ENCODE measurements at regions not wholly inside any gene's neighbourhood (a gene's known extent, or its start where the extent isn't known, plus 50 kb on each side); places are given as distances from the start of the nearest gene placed in this dataset.

DNA sequence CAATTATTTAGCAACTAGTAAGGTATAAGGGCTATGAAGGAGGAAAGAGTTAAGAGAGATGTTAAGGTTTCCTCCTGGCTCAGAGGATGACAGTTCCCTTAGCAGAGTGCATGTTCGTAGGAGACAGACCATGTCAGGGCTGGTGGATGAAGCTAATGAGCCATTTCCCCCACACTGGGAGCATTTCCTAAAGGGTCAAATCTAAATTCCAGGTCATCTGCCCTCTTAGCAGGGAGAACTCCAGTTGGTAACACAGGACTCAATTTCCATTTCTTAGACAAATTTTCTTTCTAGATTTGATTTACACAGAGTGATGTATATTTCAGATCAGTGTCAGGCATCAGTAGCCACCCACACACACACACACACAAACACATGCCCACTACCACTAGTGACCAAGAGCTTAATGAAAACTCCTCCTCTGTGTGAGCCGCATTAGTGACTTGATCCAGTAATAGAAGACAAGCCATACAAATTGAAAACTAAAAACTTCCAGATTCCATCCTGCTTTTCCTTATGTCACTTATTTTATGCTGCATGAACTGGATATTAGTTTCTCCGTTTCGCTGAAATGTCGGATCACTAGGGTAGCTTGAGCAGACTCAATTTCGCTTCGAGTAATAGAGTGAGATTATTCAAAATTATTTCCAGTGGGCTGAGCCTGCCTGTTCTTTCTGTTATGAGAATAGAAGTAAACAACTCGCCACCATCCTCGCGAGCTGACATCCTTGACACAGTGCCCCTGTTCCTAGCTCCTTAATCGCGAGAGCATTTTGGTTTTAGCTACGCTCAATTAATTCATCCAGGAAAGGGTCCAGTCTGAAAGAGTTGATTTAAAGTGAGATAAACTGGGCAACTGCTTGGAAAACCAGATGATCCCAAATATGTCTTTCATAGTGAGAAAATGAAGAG lies 582.6 kb downstream of the SOX6 start:
- Histone ChIP-seq H3K36me3 (ENCODE audit: insufficient read depth, low read length) (no peaks in the 10 kb centered on the region), H3K9ac (ENCODE audit: low read depth, low read length) (no peak overlapping the region), H3K9me3 (ENCODE audit: control insufficient read depth, insufficient read depth, low read length) (no peaks in the 10 kb centered on the region), H3K4me1 (ENCODE audit: insufficient read depth, low read length) (no peaks in the 10 kb centered on the region)

DNA sequence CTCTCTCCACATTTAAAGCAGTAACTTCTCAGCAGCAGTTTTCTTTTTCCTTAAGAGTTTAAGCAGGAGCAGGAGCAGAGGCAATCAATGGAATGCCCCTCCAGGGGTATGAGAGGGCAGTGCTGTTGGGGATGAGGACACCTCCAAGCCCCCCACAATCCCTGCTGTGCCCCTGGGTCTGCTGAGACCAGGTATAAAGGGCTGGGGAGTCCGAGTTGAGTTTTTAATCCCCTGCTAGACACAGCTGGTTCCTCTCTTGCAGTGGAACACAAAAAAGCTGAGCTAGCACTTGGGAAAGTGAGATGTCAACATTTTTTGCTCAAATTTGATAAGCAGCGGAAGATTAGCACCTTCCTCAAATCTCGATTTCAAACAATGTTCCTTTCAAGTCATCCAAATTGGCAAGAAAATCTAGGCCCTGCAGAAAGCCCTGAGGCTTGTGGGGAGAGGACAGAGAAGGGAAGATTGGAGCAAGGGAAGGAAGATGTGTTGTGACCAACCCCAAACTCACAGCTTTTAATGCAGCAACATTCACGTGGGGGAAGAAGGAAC lies 581.9 kb downstream of the SOX6 start:
- no peak overlapping the region for H3K9ac ChIP-seq (ENCODE audit: low read depth, low read length)
- no peaks in the 10 kb centered on the region for H3K36me3 ChIP-seq (ENCODE audit: insufficient read depth, low read length)
- H3K9me3 ChIP-seq (ENCODE audit: control insufficient read depth, insufficient read depth, low read length), result no peaks in the 10 kb centered on the region
- H3K4me1 ChIP-seq (ENCODE audit: insufficient read depth, low read length), result no peaks in the 10 kb centered on the region

DNA sequence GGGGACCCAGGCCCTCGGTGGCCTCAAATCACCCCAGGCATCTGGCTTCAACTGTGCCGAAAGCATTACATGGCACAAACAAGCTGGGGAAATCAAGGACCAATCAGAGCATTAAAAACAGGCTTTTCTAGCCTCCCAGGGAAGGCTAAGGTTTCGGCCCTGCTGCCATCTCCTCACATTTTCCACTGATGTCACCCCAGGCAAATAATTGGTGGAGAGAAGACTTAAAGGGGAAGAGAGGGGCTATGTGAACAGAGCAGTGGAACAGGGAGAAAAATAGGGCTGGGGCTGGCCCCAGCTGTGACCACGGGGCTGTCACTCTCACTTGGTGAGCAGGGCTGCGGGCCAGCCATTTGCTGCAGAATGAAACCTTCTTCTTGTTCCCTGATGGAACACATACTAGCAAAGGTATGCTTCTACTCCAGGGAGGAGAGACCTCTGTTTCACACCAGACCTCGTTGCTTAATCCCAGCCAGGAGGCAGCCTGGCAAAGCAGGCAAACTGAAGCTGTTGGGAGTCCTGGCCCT lies 581.3 kb downstream of the SOX6 start:
- Histone ChIP-seq H3K36me3 (ENCODE audit: insufficient read depth, low read length) (no peaks in the 10 kb centered on the region), H3K9me3 (ENCODE audit: control insufficient read depth, insufficient read depth, low read length) (no peaks in the 10 kb centered on the region), H3K9ac (ENCODE audit: low read depth, low read length) (no peak overlapping the region), H3K4me1 (ENCODE audit: insufficient read depth, low read length) (no peaks in the 10 kb centered on the region)

DNA sequence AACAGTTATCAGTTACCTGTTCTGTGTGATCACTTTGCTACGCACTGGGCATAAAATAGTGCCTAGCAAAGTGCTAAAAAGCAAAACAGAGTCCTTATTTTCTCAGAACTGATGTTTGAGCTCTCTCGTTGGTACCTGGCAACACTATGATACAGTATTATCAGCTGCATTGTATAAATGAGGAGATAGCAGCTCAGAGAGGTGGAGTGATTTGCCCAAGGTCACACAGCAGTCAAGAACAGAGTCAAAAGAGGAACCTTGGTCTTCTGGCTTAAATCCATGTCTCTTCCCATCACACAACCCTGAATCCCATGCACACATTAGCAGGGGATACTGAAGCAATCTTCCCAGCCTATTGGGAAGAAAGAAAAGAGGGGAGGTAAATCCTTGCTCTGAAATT lies 580.5 kb downstream of the SOX6 start:
- Histone ChIP-seq H3K36me3 (ENCODE audit: insufficient read depth, low read length) (no peaks in the 10 kb centered on the region), H3K9ac (ENCODE audit: low read depth, low read length) (no peak overlapping the region), H3K4me1 (ENCODE audit: insufficient read depth, low read length) (no peaks in the 10 kb centered on the region), H3K9me3 (ENCODE audit: control insufficient read depth, insufficient read depth, low read length) (no peaks in the 10 kb centered on the region)

DNA sequence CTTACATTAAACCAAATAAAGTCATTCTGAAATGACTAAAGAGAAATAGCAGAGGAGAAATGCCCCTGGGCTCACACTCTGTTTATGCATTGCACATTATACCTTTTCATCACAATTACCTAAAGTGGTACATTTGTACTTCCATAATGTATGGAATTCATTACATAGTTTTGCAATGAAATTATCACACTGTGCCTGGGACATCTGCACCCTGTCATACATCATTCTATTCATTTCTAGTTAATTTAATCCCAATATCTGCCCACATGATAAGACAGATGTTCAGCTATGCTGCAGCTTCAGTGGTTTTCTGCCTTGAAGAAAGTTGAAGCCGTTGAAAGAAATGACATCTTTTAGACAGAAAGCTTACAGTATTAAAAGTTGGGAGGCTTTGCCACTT lies 580.0 kb downstream of the SOX6 start:
- Histone ChIP-seq H3K9ac (ENCODE audit: low read depth, low read length) (no peak overlapping the region), H3K4me1 (ENCODE audit: insufficient read depth, low read length) (no peaks in the 10 kb centered on the region), H3K36me3 (ENCODE audit: insufficient read depth, low read length) (no peaks in the 10 kb centered on the region), H3K9me3 (ENCODE audit: control insufficient read depth, insufficient read depth, low read length) (no peaks in the 10 kb centered on the region)

DNA sequence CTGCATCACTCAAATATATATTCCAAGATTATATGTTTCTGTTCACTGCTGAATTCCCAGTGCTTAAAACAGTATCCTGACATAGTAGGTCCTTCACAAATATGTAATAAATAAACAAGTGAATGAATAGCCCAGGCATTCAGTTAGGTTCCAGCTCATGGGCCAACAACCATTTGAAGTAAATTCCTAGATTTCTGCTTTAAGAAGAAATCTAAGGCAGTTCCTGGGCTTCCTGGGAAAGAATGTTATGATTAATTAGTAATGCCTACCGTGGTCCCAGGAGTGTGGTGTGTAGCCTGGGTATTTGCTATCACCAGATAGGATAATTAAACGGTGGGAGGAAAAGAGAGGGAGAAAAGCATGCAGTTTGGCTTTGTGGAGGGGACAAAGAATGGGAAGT lies 576.8 kb downstream of the SOX6 start:
- H3K9me3 ChIP-seq (ENCODE audit: control insufficient read depth, insufficient read depth, low read length), result no peaks in the 10 kb centered on the region
- H3K9ac ChIP-seq (ENCODE audit: low read depth, low read length), result no peak overlapping the region
- no peaks in the 10 kb centered on the region for H3K36me3 ChIP-seq (ENCODE audit: insufficient read depth, low read length)
- no peaks in the 10 kb centered on the region for H3K4me1 ChIP-seq (ENCODE audit: insufficient read depth, low read length)

DNA sequence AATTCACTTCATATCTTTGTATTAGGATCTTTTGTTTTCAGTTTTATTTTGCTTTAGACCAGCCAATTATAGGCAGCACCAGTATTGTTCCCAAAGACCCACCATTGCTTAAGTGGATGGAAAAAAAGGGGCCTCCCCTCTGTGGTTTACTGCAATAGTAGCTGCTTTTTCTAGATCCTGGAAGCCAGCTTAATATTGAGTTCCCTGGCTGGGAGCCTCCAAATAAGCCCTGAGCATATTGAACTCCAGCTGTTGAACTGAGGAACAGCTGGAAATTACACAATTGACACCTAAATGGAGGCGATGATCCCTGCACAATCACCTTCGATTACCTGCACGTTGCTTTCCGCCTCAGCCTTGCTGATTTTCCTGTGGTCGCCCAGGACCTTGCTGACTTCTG lies 576.0 kb downstream of the SOX6 start:
- Histone ChIP-seq H3K9me3 (ENCODE audit: control insufficient read depth, insufficient read depth, low read length) (no peaks in the 10 kb centered on the region), H3K9ac (ENCODE audit: low read depth, low read length) (no peak overlapping the region), H3K36me3 (ENCODE audit: insufficient read depth, low read length) (no peaks in the 10 kb centered on the region), H3K4me1 (ENCODE audit: insufficient read depth, low read length) (no peaks in the 10 kb centered on the region)

DNA sequence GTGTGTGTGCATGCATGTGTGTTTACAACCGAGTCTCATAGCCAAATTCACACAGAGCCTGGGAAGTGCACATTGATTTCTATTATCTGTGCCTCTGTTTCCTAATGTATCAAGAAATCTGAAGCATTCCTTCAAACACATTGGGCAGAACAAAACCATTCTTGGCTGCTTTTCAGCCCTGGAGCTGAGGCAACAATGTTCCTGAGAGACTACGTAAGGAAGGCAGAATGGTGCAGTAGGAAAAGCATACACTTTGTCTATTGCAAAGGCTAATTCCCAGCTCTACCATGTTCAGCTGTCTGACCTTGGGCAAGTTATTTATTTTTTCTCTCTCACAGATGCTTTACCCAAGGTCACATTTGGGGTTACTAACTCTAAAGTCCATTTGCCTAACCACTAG lies 575.5 kb downstream of the SOX6 start:
- Histone ChIP-seq H3K9me3 (ENCODE audit: control insufficient read depth, insufficient read depth, low read length) (no peaks in the 10 kb centered on the region), H3K9ac (ENCODE audit: low read depth, low read length) (no peak overlapping the region), H3K4me1 (ENCODE audit: insufficient read depth, low read length) (no peaks in the 10 kb centered on the region), H3K36me3 (ENCODE audit: insufficient read depth, low read length) (no peaks in the 10 kb centered on the region)

DNA sequence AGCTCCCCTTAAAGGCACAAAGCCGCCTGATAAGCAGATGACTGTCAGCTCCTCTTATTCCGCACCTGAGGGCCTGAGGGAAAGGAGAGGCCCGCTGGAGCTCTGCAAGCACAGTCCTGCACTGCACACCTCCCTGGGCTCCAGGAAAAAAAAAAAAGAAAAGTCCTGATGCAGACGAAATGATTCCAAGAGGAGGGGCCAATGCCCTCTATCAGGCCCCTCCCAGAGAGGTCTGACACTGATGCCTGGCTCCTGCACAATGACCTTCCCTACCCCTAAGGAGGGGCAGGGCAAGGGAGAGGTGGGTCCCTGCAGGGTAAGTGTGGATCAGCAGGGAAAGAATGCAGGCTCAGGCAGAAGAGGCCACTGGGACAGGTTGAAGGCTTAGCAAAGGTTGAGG lies 572.7 kb downstream of the SOX6 start:
- H3K36me3 ChIP-seq (ENCODE audit: insufficient read depth, low read length), result no peaks in the 10 kb centered on the region
- no peaks in the 10 kb centered on the region for H3K9me3 ChIP-seq (ENCODE audit: control insufficient read depth, insufficient read depth, low read length)
- no peaks in the 10 kb centered on the region for H3K4me1 ChIP-seq (ENCODE audit: insufficient read depth, low read length)
- H3K9ac ChIP-seq (ENCODE audit: low read depth, low read length), result no peak overlapping the region

DNA sequence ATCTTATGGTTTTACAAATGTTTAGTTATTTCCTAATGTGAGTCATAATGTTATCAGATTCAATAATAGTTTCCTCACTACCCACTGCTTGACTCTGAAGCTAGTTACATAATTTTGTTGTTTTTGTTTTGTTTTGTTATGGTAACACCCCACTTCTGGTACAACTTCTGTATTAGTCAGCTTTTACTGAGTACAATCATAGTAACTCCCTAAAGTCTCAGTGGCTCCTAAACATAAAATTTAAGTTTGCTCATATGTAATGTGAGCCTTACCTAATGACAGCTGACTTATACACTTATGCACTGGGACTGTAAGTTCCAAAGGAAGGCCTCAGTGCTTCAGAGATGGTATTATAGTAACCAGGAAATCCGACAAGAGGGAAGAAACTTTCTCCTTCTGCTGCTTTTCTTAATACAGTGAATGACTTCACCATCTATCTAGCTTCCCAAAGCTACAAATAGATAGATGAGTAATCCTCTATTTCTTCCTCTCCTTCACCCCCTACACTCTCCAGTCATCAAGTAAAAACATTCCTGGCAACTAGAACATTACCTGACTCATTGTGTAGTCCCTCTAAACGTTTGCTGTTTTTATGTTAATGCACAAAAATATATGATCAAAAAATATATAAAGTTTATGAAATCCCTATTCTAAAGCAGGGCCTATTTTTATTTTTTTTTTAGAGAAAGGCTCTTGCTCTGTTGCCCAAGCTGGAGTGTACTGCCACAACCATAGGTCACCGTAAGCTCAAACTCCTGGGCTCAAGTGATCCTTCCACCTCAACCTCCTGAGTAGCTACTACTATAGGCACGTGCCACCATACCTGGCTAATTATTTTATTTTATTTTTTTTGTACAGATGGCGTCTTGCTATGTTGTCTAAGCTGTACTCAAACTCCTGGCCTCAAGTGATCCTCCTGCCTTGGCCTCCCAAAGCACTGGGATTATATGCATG lies 563.0 kb downstream of the SOX6 start:
- Histone ChIP-seq H3K9ac (ENCODE audit: low read depth, low read length) (no peak overlapping the region), H3K36me3 (ENCODE audit: insufficient read depth, low read length) (no peaks in the 10 kb centered on the region), H3K4me1 (ENCODE audit: insufficient read depth, low read length) (no peaks in the 10 kb centered on the region), H3K9me3 (ENCODE audit: control insufficient read depth, insufficient read depth, low read length) (peaks cover 5% of the 10 kb centered on the region; the same call in 1 of the 2 replicates)

DNA sequence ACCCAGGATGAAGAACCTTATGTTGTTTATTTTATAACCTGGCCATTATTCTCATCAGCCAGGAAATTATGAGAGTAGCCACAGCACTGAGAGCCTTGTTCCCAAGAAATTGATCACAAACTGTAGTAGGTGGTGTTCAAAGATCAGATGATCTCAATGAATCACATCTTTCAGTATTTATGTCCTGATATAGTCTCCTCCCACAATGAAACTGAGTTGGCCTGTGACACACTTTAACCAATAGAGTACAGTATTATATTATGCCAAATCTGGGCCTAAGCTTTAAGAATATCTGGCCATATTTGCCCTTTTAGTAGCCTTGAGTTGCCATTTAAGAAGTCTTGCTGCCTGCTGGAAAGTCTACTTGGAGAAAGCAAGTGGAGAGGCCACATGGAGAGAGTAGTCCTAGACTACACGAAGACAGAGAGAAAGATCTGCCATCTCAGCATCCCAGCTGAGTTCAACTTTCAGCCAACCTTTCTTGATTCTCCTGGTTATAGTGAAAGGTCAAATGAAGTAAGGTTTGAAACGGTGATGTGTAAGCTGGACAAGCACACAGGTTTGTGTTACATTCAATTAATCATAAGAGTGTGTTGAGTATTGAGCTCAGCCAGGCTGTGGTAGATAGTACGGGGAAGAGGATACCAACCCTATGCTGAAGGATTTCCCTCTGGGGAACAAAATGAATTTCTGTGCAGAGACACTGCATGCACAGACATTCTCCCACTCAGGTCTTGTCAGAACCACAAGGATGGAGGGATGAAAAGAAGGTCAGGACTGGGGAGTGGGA lies 561.8 kb downstream of the SOX6 start:
- H3K9ac ChIP-seq (ENCODE audit: low read depth, low read length), result no peak overlapping the region

DNA sequence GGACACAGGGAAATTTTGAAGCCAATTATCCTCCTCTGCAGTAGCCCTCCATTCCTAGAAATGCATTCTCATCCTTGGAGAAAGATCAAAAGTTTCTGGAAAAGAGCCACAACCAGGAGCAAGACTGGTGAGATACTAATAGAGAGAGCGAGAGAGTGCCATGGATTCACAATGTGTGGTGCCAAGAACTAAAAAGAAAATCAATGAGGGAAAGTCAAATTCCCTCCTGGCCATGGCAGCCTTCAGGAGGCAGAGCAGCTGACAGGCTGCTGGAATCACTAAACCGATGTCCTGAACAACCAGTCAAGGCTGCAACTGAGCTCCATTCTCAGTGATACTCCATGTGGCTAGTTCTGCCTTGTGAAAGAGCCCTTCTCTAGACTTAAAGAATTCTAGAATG lies 561.0 kb downstream of the SOX6 start:
- Histone ChIP-seq H3K9me3 (ENCODE audit: control insufficient read depth, insufficient read depth, low read length) (peaks cover 5% of the 10 kb centered on the region; the same call in 1 of the 2 replicates), H3K4me1 (ENCODE audit: insufficient read depth, low read length) (no peaks in the 10 kb centered on the region), H3K36me3 (ENCODE audit: insufficient read depth, low read length) (no peaks in the 10 kb centered on the region), H3K9ac (ENCODE audit: low read depth, low read length) (no peak overlapping the region)

More for the DNA sequence above, 561.8 kb downstream of the SOX6 start:
- H3K4me1 ChIP-seq (ENCODE audit: insufficient read depth, low read length), result no peaks in the 10 kb centered on the region
- no peaks in the 10 kb centered on the region for H3K36me3 ChIP-seq (ENCODE audit: insufficient read depth, low read length)
- H3K9me3 ChIP-seq (ENCODE audit: control insufficient read depth, insufficient read depth, low read length), result peaks cover 5% of the 10 kb centered on the region; the same call in 1 of the 2 replicates

DNA sequence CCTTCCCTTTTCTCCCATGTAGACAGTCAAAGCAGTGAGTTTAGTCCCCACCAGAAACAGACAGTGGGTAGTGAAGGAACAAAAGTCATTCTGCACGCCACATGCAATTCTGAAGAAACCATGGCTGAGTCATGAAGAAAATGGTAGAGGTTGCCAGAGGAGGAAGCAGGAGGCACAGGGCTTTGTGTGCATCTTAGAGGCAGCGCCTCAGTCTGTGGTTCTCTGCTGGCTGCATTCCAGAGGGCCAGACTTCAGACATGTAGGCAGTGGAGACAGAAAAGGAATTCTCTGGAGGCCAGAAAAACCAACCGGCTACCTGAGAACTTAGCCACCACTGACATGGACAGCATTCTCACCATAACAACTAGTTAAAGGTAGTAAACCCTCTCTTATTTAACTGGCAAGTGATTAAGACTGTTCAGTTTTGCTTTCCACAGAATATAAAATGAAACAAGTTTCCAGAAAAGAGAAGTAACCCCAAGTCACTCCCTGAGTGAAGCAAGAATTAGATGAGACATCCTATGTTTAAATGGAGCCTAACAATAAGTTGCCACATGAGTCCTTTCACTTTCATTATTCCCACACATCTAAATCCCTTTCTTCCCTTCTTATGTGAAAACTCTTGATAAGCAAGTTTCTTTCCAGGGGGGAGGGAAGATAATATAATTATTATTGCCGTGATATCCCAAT lies 556.1 kb downstream of the SOX6 start:
- Histone ChIP-seq H3K9me3 (ENCODE audit: control insufficient read depth, insufficient read depth, low read length) (no peaks in the 10 kb centered on the region), H3K9ac (ENCODE audit: low read depth, low read length) (no peak overlapping the region), H3K4me1 (ENCODE audit: insufficient read depth, low read length) (no peaks in the 10 kb centered on the region), H3K36me3 (ENCODE audit: insufficient read depth, low read length) (no peaks in the 10 kb centered on the region)
